ENCODE measurements at regions not wholly inside any gene's neighbourhood (a gene's known extent, or its start where the extent isn't known, plus 50 kb on each side); places are given as distances from the start of the nearest gene placed in this dataset.
"Not testable (repeated sequence)": the region's sequence is repeated elsewhere in the genome, so short reads cannot be mapped to it uniquely, and the experiment has no call there.

GRCh38 chr16:14015948-14016347, 55.2 kb upstream of the MRTFB start (continued):
- no peak for TF ChIP-seq ZNF699 (CRISPR knock-in tag; IDR thresholded peaks at IDR 0.05; ENCODE audit: insufficient replicate concordance)
- no peak for TF ChIP-seq ZNF766 (CRISPR knock-in tag; conservative IDR thresholded peaks at IDR 0.05)
- TF ChIP-seq MED1 (CRISPR knock-in tag; IDR thresholded peaks at IDR 0.05; ENCODE audit: borderline replicate concordance): no peak

DNA sequence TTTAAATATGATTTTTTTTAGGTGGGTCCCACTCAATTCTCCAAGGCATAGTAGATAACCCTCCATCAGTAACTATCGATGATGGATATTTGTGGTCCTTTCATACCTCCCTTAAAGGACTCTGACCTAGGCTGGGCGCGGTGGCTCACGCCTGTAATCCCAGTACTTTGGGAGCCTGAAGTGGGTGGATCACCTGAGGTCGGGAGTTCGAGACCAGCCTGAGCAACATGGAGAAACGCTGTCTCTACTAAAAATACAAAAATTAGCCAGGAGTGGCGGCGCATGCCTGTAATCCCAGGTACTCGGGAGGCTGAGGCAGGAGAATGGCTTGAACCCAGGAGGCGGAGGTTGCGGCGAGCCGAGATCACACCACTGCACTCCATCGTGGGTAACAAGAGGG, 54.8 kb upstream of the MRTFB start:
- POLR2A ChIA-PET: interaction anchor here (0.7 to 0.9 kb wide), 2 partner anchors 9 to 27 kb away, joined by 4 to 6 read pairs; no protein-coding TSS in a partner anchor
- H3K36me3 ChIP-seq (ENCODE audit: control insufficient read depth, insufficient read depth, low read length); H2AFZ ChIP-seq (ENCODE audit: low read depth, low read length); H3K9me1 ChIP-seq (ENCODE audit: control insufficient read depth, insufficient read depth, low read length); FAIRE-seq; ATAC-seq; intact Hi-C loops (cut with micrococcal nuclease); H3K27ac ChIP-seq (ENCODE audit: extremely low read depth, low read depth, low read length); DNase-seq (ENCODE audit: extremely low read depth in 1 of 4, low spot score in 3 of 4); H3K9ac ChIP-seq (ENCODE audit: insufficient read depth in 1 of 2, low read depth in 2 of 2, low read length in 2 of 2); H3K4me2 ChIP-seq (ENCODE audit: insufficient read depth, low read length); H3K4me1 ChIP-seq (replicated peaks in 1 of 2; ENCODE audit: control insufficient read depth in 2 of 2, insufficient read depth in 2 of 2, low read length in 2 of 2); H3K4me3 ChIP-seq; H3K79me2 ChIP-seq (ENCODE audit: control insufficient read depth, insufficient read depth, low read length); H4K20me1 ChIP-seq (replicated peaks; ENCODE audit: control insufficient read depth, insufficient read depth, low read length); H3K9me3 ChIP-seq (replicated peaks; ENCODE audit: control insufficient read depth, insufficient read depth, low read depth, low read length); BruUV-seq (replicated peaks): not testable (repeated sequence)
- in situ Hi-C loops (cut with MboI): loop anchor here (5.0 kb wide), 1 partner anchor 74 kb away; no protein-coding TSS in a partner anchor
- 2% methylated on average over 9 of the region's 15 CpGs for WGBS (ENCODE audit: insufficient coverage, low coverage, missing lambda C conversion rate)
- CTCF ChIA-PET (ENCODE audit: low intra/inter-chr PET ratio): interaction anchor here (0.7 kb wide), 1 partner anchor 115 kb away, joined by 3 read pairs; no protein-coding TSS in a partner anchor
- peaks cover 21 to 24% of the 10 kb centered on the region in 2 experiments for H3K27me3 ChIP-seq (ENCODE audit: control insufficient read depth in 2 of 2, insufficient read depth in 2 of 2, low read length in 2 of 2)

DNA sequence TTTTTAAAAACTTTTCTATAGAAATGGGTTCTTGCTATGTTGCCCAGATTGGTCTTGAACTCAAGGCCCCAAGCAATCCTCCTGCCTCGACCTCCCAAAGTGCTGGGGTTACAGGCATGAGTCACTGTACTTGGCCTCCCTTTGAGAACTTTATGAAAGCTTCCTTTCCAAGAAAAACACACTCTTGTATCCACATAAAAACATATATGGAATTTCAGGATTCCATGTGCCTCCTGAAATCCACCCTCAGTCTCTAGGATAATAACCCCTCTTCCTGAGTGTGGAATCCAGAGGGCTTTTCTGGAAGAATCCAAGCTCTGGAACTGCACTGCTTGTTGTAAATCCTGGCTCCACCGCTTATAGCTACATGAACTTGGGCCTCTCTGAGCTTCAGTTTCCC, 53.2 kb upstream of the MRTFB start:
- no peak for FAIRE-seq
- no TSS peak for BruUV-seq (replicated peaks)
- in situ Hi-C loops (cut with MboI) (loop anchor here (5.0 kb wide), 1 partner anchor 76 kb away; no protein-coding TSS in a partner anchor), intact Hi-C loops (cut with micrococcal nuclease) (no loop called here)
- Histone ChIP-seq H3K4me2 (ENCODE audit: insufficient read depth, low read length) (no peak overlapping the region), H3K9ac (ENCODE audit: insufficient read depth in 1 of 2, low read depth in 2 of 2, low read length in 2 of 2) (no peak overlapping the region), H2AFZ (ENCODE audit: low read depth, low read length) (no peak overlapping the region), H3K27me3 (ENCODE audit: control insufficient read depth in 2 of 2, insufficient read depth in 2 of 2, low read length in 2 of 2) (peaks cover 18 to 23% of the 10 kb centered on the region in 2 experiments; a peak in 3 of 5 replicates), H3K27ac (ENCODE audit: extremely low read depth, low read depth, low read length) (no peak overlapping the region), H3K4me1 (replicated peaks in 1 of 2; ENCODE audit: control insufficient read depth in 2 of 2, insufficient read depth in 2 of 2, low read length in 2 of 2) (no peaks in the 10 kb centered on the region), H3K79me2 (ENCODE audit: control insufficient read depth, insufficient read depth, low read length) (no peaks in the 10 kb centered on the region), H3K4me3 (no peak overlapping the region), H3K36me3 (ENCODE audit: control insufficient read depth, insufficient read depth, low read length) (no peaks in the 10 kb centered on the region), H3K9me3 (replicated peaks; ENCODE audit: control insufficient read depth, insufficient read depth, low read depth, low read length) (no peaks in the 10 kb centered on the region), H3K9me1 (ENCODE audit: control insufficient read depth, insufficient read depth, low read length) (no peaks in the 10 kb centered on the region), H4K20me1 (replicated peaks; ENCODE audit: control insufficient read depth, insufficient read depth, low read length) (no peaks in the 10 kb centered on the region)
- 8% methylated on average over 1 of the region's 2 CpGs for WGBS (ENCODE audit: insufficient coverage, low coverage, missing lambda C conversion rate)
- ChIA-PET POLR2A (no interaction called here), CTCF (ENCODE audit: low intra/inter-chr PET ratio) (no interaction called here)
- ATAC-seq: no peak
- TF ChIP-seq ZBTB43 (CRISPR knock-in tag; IDR thresholded peaks at IDR 0.05) (no peak), TCF15 (CRISPR knock-in tag; IDR thresholded peaks at IDR 0.05) (no peak)
- TF ChIP-seq, protein P1, sequence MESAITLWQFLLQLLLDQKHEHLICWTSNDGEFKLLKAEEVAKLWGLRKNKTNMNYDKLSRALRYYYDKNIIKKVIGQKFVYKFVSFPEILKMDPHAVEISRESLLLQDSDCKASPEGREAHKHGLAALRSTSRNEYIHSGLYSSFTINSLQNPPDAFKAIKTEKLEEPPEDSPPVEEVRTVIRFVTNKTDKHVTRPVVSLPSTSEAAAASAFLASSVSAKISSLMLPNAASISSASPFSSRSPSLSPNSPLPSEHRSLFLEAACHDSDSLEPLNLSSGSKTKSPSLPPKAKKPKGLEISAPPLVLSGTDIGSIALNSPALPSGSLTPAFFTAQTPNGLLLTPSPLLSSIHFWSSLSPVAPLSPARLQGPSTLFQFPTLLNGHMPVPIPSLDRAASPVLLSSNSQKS (CRISPR knock-in tag; IDR thresholded peaks at IDR 0.05): no peak
- no peak for DNase-seq (ENCODE audit: extremely low read depth in 1 of 4, low spot score in 3 of 4)

All from K562 (cell line).